IMR-90 (cell line): ENCODE measurements at regions not wholly inside any gene's neighbourhood (a gene's known extent, or its start where the extent isn't known, plus 50 kb on each side); places are given as distances from the start of the nearest gene placed in this dataset.

ENCODE experiments used
- ATAC-seq: fragments of 200-7000 bp; cut with Tn5 transposase; 2 replicates; pipeline ENCODE4 v1.9.1; 2020; ENCODE audit warnings: low read depth, mild to moderate bottlenecking, moderate library complexity
- BruUV-seq: library from RNA; stranded (reverse); fragments of 400-500 nt; replicated peaks from 2 replicates; lab custom pipeline; 2021; lab: Mats Ljungman, UMichigan
- CTCF ChIA-PET: fragments of 300-600 bp; formaldehyde crosslinking; extraction: SDS; loops from one replicate; lab custom pipeline; 2021; ENCODE audit warnings: antibody characterized with exemption; lab: Yijun Ruan, JAX
- POLR2A ChIA-PET: fragments of 300-600 bp; sonication (Branson Sonifier 250); formaldehyde crosslinking; loops from one replicate; lab custom pipeline; 2022; ENCODE audit warnings: antibody characterized with exemption; ENCODE audit not compliant: unreplicated experiment; lab: Charles Lee
- DNase-seq: peaks from one replicate; pipeline ENCODE4 v3.0.0; 2013
- H2AFZ ChIP-seq: replicated peaks from 2 replicates; pipeline ENCODE3; 2013; ENCODE audit warnings: low read length, mild to moderate bottlenecking; ENCODE audit not compliant: poor library complexity
- H2AK5ac ChIP-seq: 2 replicates; pipeline ENCODE4 v1.6.1; 2013; ENCODE audit warnings: low read depth, low read length, inconsistent platforms
- H2AK9ac ChIP-seq: replicated peaks from 2 replicates; pipeline ENCODE3; 2013; ENCODE audit warnings: mild to moderate bottlenecking, low read depth, low read length, moderate library complexity; ENCODE audit not compliant: poor library complexity
- H2BK120ac ChIP-seq: 2 replicates; pipeline ENCODE4 v1.6.1; 2013; ENCODE audit warnings: low read depth, low read length, inconsistent platforms
- H2BK15ac ChIP-seq: 3 replicates; pipeline ENCODE4 v1.6.1; 2013; ENCODE audit warnings: low read depth, low read length, inconsistent platforms
- H2BK20ac ChIP-seq: 2 replicates; pipeline ENCODE4 v1.6.1; 2013; ENCODE audit warnings: low read depth, mild to moderate bottlenecking, inconsistent platforms, low read length, moderate library complexity
- H2BK5ac ChIP-seq: 2 replicates; pipeline ENCODE4 v1.6.1; 2013; ENCODE audit warnings: mild to moderate bottlenecking, low read depth, low read length, inconsistent platforms; ENCODE audit not compliant: poor library complexity, severe bottlenecking
- H3K14ac ChIP-seq: replicated peaks from 2 replicates; pipeline ENCODE4 v1.6.1; 2013; ENCODE audit warnings: low read depth, low read length, inconsistent platforms
- H3K18ac ChIP-seq: 2 replicates; pipeline ENCODE4 v1.6.1; 2013; ENCODE audit warnings: low read depth, low read length, control low read depth
- H3K23ac ChIP-seq: 2 replicates; pipeline ENCODE4 v1.6.1; 2013; ENCODE audit warnings: low read depth, low read length, inconsistent platforms
- H3K27ac ChIP-seq: 2 replicates; pipeline ENCODE4 v1.5.1; 2013; ENCODE audit warnings: mild to moderate bottlenecking, control low read depth, low read length; ENCODE audit not compliant: insufficient read depth
- H3K27me3 ChIP-seq: 2 replicates; pipeline ENCODE4 v1.6.1; 2013; ENCODE audit warnings: low read length; ENCODE audit not compliant: control insufficient read depth, insufficient read depth
- H3K36me3 ChIP-seq: 2 replicates; pipeline ENCODE4 v1.6.1; 2013; ENCODE audit warnings: low read length, mixed read lengths; ENCODE audit not compliant: control insufficient read depth, insufficient read depth
- H3K4ac ChIP-seq: 2 replicates; pipeline ENCODE4 v1.6.1; 2013; ENCODE audit warnings: low read depth, low read length, inconsistent platforms
- H3K4me1 ChIP-seq: 2 replicates; pipeline ENCODE4 v1.6.1; 2013; ENCODE audit warnings: low read length, mixed read lengths; ENCODE audit not compliant: control insufficient read depth, insufficient read depth
- H3K4me2 ChIP-seq: 2 replicates; pipeline ENCODE4 v1.6.1; 2013; ENCODE audit warnings: low read depth, mild to moderate bottlenecking, control low read depth, low read length, moderate library complexity
- H3K4me3 ChIP-seq: 2 replicates; pipeline ENCODE4 v1.5.1; 2013; ENCODE audit warnings: low read depth, mild to moderate bottlenecking, control low read depth, low read length, moderate library complexity; ENCODE audit not compliant: insufficient read depth
- H3K56ac ChIP-seq: 2 replicates; pipeline ENCODE4 v1.6.1; 2013; ENCODE audit warnings: low read length, inconsistent platforms; ENCODE audit not compliant: insufficient read depth; ENCODE audit errors: extremely low read depth
- H3K79me1 ChIP-seq, 2 experiments: 2 replicates each; pipeline ENCODE4 v1.6.1; 2013; ENCODE audit warnings: low read length in 2 of 2, inconsistent platforms in 1 of 2, low read depth in 1 of 2
- H3K9ac ChIP-seq: 2 replicates; pipeline ENCODE4 v1.6.1; 2013; ENCODE audit warnings: low read depth, low read length, control low read depth
- H3K9me1 ChIP-seq: 2 replicates; pipeline ENCODE4 v1.6.1; 2013; ENCODE audit warnings: low read length, inconsistent platforms; ENCODE audit not compliant: insufficient read depth
- H3K9me3 ChIP-seq: 2 replicates; pipeline ENCODE4 v1.6.1; 2013; ENCODE audit warnings: low read length; ENCODE audit not compliant: control insufficient read depth, insufficient read depth
- H4K20me1 ChIP-seq: 2 replicates; pipeline ENCODE4 v1.6.1; 2013; ENCODE audit warnings: low read length, inconsistent platforms; ENCODE audit not compliant: insufficient read depth
- H4K5ac ChIP-seq: 2 replicates; pipeline ENCODE4 v1.6.1; 2013; ENCODE audit warnings: mild to moderate bottlenecking, low read depth, low read length, control low read depth
- H4K8ac ChIP-seq, 2 experiments: 2 replicates each; pipeline ENCODE4 v1.6.1; 2013; ENCODE audit warnings: low read depth in 2 of 2, low read length in 2 of 2, control low read depth in 1 of 2, inconsistent platforms in 1 of 2
- H4K91ac ChIP-seq: 2 replicates; pipeline ENCODE4 v1.6.1; 2013; ENCODE audit warnings: low read depth, low read length, inconsistent platforms; ENCODE audit not compliant: insufficient read depth
- CEBPB ChIP-seq: IDR thresholded peaks from 2 replicates; pipeline ENCODE4 v1.6.1; 2012; ENCODE audit warnings: low read depth, low read length, improper control_type of control experiment
- CHD1 ChIP-seq: IDR thresholded peaks from 2 replicates; pipeline ENCODE4 v1.6.1; 2012; ENCODE audit warnings: low read depth, low read length, improper control_type of control experiment
- ELK1 ChIP-seq: fragments of 150-350 bp; IDR thresholded peaks from 2 replicates; pipeline ENCODE4 v1.6.1; 2016; ENCODE audit warnings: low read depth, mild to moderate bottlenecking, low read length, moderate library complexity, borderline replicate concordance
- FOS ChIP-seq: fragments of 150-350 bp; IDR thresholded peaks from 2 replicates; pipeline ENCODE4 v1.6.1; 2016; ENCODE audit warnings: low read depth, low read length
- MAFK ChIP-seq: IDR thresholded peaks from 2 replicates; pipeline ENCODE4 v1.6.1; 2012; ENCODE audit warnings: low read depth, low read length, improper control_type of control experiment
- MAZ ChIP-seq: IDR thresholded peaks from 2 replicates; pipeline ENCODE4 v1.6.1; 2012; ENCODE audit warnings: low read depth, mild to moderate bottlenecking, low read length, improper control_type of control experiment, moderate library complexity, borderline replicate concordance
- NFE2L2 ChIP-seq: fragments of 150-350 bp; IDR thresholded peaks from 2 replicates; pipeline ENCODE4 v1.6.1; 2016; ENCODE audit warnings: low read depth, mild to moderate bottlenecking, low read length
- RAD21 ChIP-seq: IDR thresholded peaks from 2 replicates; pipeline ENCODE4 v1.6.1; 2012; ENCODE audit warnings: low read length, improper control_type of control experiment
- RCOR1 ChIP-seq: IDR thresholded peaks from 2 replicates; pipeline ENCODE4 v1.6.1; 2012; ENCODE audit warnings: mild to moderate bottlenecking, low read length, improper control_type of control experiment; ENCODE audit not compliant: insufficient replicate concordance
- RFX5 ChIP-seq: IDR thresholded peaks from 2 replicates; pipeline ENCODE4 v1.8.0; 2012; ENCODE audit warnings: low read depth, mild to moderate bottlenecking, low read length, moderate library complexity
- SMC3 ChIP-seq: fragments of 150-350 bp; IDR thresholded peaks from 2 replicates; pipeline ENCODE4 v1.6.1; 2016; ENCODE audit warnings: low read depth, mild to moderate bottlenecking, antibody characterized with exemption, low read length, moderate library complexity
- USF2 ChIP-seq: fragments of 150-350 bp; IDR thresholded peaks from 2 replicates; pipeline ENCODE4 v1.6.1; 2017; ENCODE audit warnings: mild to moderate bottlenecking, antibody characterized with exemption, low read length, low read depth
- WGBS, 2 experiments: methylation state at CpG; one replicate each; pipeline versions ENCODE4 v1.1.5 to v1.1.7; 2013; ENCODE audit warnings: missing lambda C conversion rate in 2 of 2; ENCODE audit not compliant: insufficient read length in 1 of 2; ENCODE audit errors: extremely low coverage in 2 of 2; 5-methylcytosine and 5-hydroxymethylcytosine counted together
- dilution Hi-C: fragments of 300-500 bp; cut with HindIII; formaldehyde crosslinking; loops from one replicate; pipeline ENCODE4 v1.14.3; 2018; ENCODE audit warnings: low sequenced_read_pairs; ENCODE audit not compliant: unreplicated experiment
- in situ Hi-C: fragments of 300-500 bp; cut with MboI; formaldehyde crosslinking; loops from 3 replicates; pipeline ENCODE4 v1.14.3; 2019; ENCODE audit warnings: low sequenced_read_pairs, inconsistent platforms, mixed read lengths
- intact Hi-C: fragments of 100-400 bp; cut with micrococcal nuclease; formaldehyde crosslinking; loops from 2 replicates; pipeline ENCODE4 v1.10.0; 2022

GRCh38 chr5:114649878-114650277, 288.0 kb downstream of the KCNN2 start:
- H3K4ac ChIP-seq: no peak overlapping the region
- H2BK5ac ChIP-seq: no peak overlapping the region
- no peak for ATAC-seq
- H3K9me3 ChIP-seq: peaks cover 2% of the 10 kb centered on the region
- no peak overlapping the region for H3K18ac ChIP-seq
- H3K4me2 ChIP-seq: no peak overlapping the region
- no peak overlapping the region for H3K9ac ChIP-seq
- ChIA-PET CTCF (no interaction called here), POLR2A (no interaction called here)
- H3K9me1 ChIP-seq: no peaks in the 10 kb centered on the region
- in situ Hi-C loops (no loop called here), dilution Hi-C loops (no loop called here), intact Hi-C loops (no loop called here)
- no peak overlapping the region for H2BK20ac ChIP-seq
- no peak overlapping the region for H3K14ac ChIP-seq
- H2AFZ ChIP-seq: no peak overlapping the region
- no peak overlapping the region for H4K8ac ChIP-seq
- no peak overlapping the region for H4K91ac ChIP-seq
- H3K23ac ChIP-seq: no peak overlapping the region
- WGBS, 2 experiments: no CpG with 5 or more reads among the region's 1 CpG
- no peaks in the 10 kb centered on the region for H3K27me3 ChIP-seq
- no peak for TF ChIP-seq ELK1
- TF ChIP-seq RAD21: no peak
- no peak for TF ChIP-seq USF2
- TF ChIP-seq MAFK: no peak
- no peak for TF ChIP-seq CEBPB
- TF ChIP-seq FOS: no peak
- TF ChIP-seq NFE2L2: no peak
- TF ChIP-seq SMC3: no peak
- TF ChIP-seq RFX5: no peak
- TF ChIP-seq MAZ: no peak
- no peak for TF ChIP-seq CHD1
- no peak for TF ChIP-seq RCOR1
- no peaks in the 10 kb centered on the region for H4K20me1 ChIP-seq
- H2AK5ac ChIP-seq: no peak overlapping the region
- H3K79me1 ChIP-seq: no peaks in the 10 kb centered on the region
- no peaks in the 10 kb centered on the region for H3K36me3 ChIP-seq
- no peak overlapping the region for H3K27ac ChIP-seq
- no peak overlapping the region for H3K4me3 ChIP-seq
- no peaks in the 10 kb centered on the region for H3K4me1 ChIP-seq
- no peak for DNase-seq
- H4K5ac ChIP-seq: no peak overlapping the region
- H3K56ac ChIP-seq: no peak overlapping the region
- BruUV-seq: no TSS peak
- H2BK15ac ChIP-seq: no peak overlapping the region
- H2BK120ac ChIP-seq: no peak overlapping the region
- no peak overlapping the region for H2AK9ac ChIP-seq
